ENCODE measurements at regions not wholly inside any gene's neighbourhood (a gene's known extent, or its start where the extent isn't known, plus 50 kb on each side); places are given as distances from the start of the nearest gene placed in this dataset.

DNA sequence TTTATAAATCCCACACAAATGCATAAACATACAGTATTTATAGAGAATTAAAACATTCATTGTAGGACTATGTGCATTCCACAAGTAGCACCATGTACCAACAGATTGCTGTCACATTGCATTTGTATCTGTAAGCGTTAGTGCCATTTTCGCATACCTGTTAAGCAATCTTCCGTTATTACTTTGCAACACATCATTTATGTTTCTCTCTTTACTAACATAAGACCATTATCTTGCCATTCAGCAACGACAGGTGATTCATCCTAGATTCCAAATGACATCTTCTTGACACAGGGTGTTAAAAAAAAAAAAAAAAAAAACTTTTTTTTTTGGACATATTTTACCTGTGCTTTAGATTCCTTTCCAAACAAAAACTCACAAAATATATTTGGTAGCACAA is 511.8 kb downstream of the ELAVL2 start:
- no peaks in the 10 kb centered on the region for H3K4me1 ChIP-seq
- H3K9me3 ChIP-seq = no peaks in the 10 kb centered on the region
- no peak for ATAC-seq
- in situ Hi-C loops (cut with MboI; ENCODE audit: low sequenced_read_pairs in 4 of 4) (no loop called here), intact Hi-C loops (cut with DNase I; ENCODE audit: low total_unique reads) (no loop called here)
- no peak for DNase-seq
- H3K4me3 ChIP-seq = no peak overlapping the region
- TF ChIP-seq, protein P1, sequence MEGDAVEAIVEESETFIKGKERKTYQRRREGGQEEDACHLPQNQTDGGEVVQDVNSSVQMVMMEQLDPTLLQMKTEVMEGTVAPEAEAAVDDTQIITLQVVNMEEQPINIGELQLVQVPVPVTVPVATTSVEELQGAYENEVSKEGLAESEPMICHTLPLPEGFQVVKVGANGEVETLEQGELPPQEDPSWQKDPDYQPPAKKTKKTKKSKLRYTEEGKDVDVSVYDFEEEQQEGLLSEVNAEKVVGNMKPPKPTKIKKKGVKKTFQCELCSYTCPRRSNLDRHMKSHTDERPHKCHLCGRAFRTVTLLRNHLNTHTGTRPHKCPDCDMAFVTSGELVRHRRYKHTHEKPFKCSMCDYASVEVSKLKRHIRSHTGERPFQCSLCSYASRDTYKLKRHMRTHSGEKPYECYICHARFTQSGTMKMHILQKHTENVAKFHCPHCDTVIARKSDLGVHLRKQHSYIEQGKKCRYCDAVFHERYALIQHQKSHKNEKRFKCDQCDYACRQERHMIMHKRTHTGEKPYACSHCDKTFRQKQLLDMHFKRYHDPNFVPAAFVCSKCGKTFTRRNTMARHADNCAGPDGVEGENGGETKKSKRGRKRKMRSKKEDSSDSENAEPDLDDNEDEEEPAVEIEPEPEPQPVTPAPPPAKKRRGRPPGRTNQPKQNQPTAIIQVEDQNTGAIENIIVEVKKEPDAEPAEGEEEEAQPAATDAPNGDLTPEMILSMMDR (IDR thresholded peaks at IDR 0.05 in 4 of 5, conservative IDR thresholded peaks at IDR 0.05 in 1 of 5) = no peak
- TF ChIP-seq POLR2A (IDR thresholded peaks at IDR 0.05) = no peak
- no peaks in the 10 kb centered on the region for H3K36me3 ChIP-seq
- no peak overlapping the region for H3K27ac ChIP-seq
- H3K27me3 ChIP-seq = no peaks in the 10 kb centered on the region

DNA sequence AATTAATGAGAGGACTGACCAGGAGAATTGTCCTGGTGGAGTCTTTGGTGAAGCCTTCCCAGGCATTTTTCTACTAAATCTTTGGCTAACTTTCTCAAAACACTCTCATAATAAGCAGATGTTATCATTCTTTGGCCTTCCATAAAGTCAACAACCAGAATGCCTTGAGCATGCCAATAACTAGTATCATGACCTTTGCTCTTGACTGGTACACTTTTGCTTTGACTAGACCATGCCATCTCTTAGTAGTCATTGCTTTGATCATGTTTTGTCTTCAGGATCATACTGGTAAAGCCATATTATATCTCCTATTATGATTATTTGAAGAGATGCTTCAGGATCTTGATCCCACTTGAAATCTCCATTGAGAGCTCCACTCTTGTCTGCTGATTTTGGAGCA is 506.9 kb downstream of the ELAVL2 start:
- Histone ChIP-seq H3K36me3 (no peaks in the 10 kb centered on the region), H3K27ac (no peak overlapping the region), H3K27me3 (no peaks in the 10 kb centered on the region), H3K4me1 (no peaks in the 10 kb centered on the region), H3K4me3 (no peak overlapping the region), H3K9me3 (no peaks in the 10 kb centered on the region)
- TF ChIP-seq POLR2A (IDR thresholded peaks at IDR 0.05) = no peak
- TF ChIP-seq, protein P1 (IDR thresholded peaks at IDR 0.05 in 4 of 5, conservative IDR thresholded peaks at IDR 0.05 in 1 of 5) = no peak
- intact Hi-C loops (cut with DNase I; ENCODE audit: low total_unique reads) = no loop called here
- ATAC-seq (no peak), DNase-seq (no peak)
- in situ Hi-C loops (cut with MboI; ENCODE audit: low sequenced_read_pairs in 4 of 4) = no loop called here

DNA sequence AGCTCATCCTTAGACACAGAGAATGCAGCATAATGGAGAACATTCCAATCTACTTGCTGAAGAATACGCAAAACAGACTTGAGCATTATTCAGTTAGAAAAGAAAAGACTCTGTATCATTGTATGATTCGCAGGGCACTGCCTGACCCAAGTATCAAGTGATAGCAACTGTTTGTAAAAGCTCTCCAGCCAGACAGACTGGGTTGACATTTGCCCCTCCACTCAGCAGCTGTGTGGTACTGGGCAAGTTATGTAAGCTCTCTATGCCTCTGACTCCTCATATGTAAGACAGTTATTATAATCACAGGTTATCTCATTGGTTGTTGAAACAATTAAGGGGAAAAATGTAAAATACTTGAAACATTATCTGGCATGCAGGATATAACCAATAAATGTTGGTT is 505.0 kb downstream of the ELAVL2 start:
- in situ Hi-C loops (cut with MboI; ENCODE audit: low sequenced_read_pairs in 4 of 4) (no loop called here), intact Hi-C loops (cut with DNase I; ENCODE audit: low total_unique reads) (no loop called here)
- ATAC-seq = no peak
- no peaks in the 10 kb centered on the region for H3K27me3 ChIP-seq
- no peak for DNase-seq
- no peaks in the 10 kb centered on the region for H3K36me3 ChIP-seq
- H3K9me3 ChIP-seq = no peaks in the 10 kb centered on the region
- no peaks in the 10 kb centered on the region for H3K4me1 ChIP-seq
- H3K4me3 ChIP-seq = no peak overlapping the region
- TF ChIP-seq, protein P1 (IDR thresholded peaks at IDR 0.05 in 4 of 5, conservative IDR thresholded peaks at IDR 0.05 in 1 of 5) = no peak
- TF ChIP-seq POLR2A (IDR thresholded peaks at IDR 0.05) = no peak
- H3K27ac ChIP-seq = no peak overlapping the region

DNA sequence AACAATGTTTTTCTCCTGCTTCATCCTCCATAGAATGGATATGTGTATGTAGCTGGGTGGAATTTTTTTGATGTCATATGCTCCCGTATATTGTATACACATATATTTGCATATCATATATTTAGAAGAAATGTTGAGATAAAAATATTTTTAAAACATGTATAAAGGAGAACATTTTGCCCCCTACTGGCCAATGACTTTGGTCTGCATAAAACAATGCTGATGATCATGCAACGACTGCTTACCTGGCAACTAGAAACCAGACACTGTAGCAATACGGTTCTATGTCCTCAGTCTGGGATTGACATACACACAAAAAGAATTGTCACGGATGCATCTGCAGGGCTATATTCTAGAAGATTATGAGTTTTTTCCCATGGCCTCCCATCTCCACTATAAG is 503.6 kb downstream of the ELAVL2 start:
- Histone ChIP-seq H3K4me3 (no peak overlapping the region), H3K27ac (no peak overlapping the region), H3K36me3 (no peaks in the 10 kb centered on the region), H3K4me1 (no peaks in the 10 kb centered on the region), H3K27me3 (no peaks in the 10 kb centered on the region), H3K9me3 (no peaks in the 10 kb centered on the region)
- ATAC-seq (no peak), DNase-seq (no peak)
- TF ChIP-seq POLR2A (IDR thresholded peaks at IDR 0.05) = no peak
- TF ChIP-seq, protein P1 (IDR thresholded peaks at IDR 0.05 in 4 of 5, conservative IDR thresholded peaks at IDR 0.05 in 1 of 5) = no peak
- intact Hi-C loops (cut with DNase I; ENCODE audit: low total_unique reads) (no loop called here), in situ Hi-C loops (cut with MboI; ENCODE audit: low sequenced_read_pairs in 4 of 4) (no loop called here)

DNA sequence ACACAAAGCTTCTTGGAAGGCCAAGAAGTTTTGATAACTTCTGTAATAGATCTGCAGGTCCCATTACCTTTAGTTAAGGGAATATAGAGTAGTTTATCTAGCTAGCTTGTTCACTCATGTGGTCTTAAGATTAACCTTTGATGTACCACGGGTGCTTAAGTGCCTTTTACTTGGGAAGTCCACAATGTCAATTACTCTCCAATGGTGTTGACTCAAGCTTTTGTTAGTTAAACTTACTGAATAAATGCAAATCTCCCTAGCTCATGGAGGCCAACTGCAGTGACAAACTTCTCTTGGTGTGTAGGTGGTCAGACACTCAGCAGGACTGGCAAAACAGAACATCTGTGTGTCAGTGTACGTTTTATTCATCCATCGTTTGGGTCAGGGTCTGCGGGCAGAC is 501.5 kb downstream of the ELAVL2 start:
- intact Hi-C loops (cut with DNase I; ENCODE audit: low total_unique reads) = no loop called here
- Histone ChIP-seq H3K27ac (no peak overlapping the region), H3K4me3 (no peak overlapping the region), H3K27me3 (no peaks in the 10 kb centered on the region), H3K4me1 (no peaks in the 10 kb centered on the region), H3K36me3 (no peaks in the 10 kb centered on the region), H3K9me3 (no peaks in the 10 kb centered on the region)
- DNase-seq (no peak), ATAC-seq (no peak)
- TF ChIP-seq POLR2A (IDR thresholded peaks at IDR 0.05) = no peak
- TF ChIP-seq, protein P1 (IDR thresholded peaks at IDR 0.05 in 4 of 5, conservative IDR thresholded peaks at IDR 0.05 in 1 of 5) = no peak
- in situ Hi-C loops (cut with MboI; ENCODE audit: low sequenced_read_pairs in 4 of 4) = no loop called here

Data from gastrocnemius medialis (tissue), 4 donors.